KMS-11 (cell line): ENCODE measurements at regions not wholly inside any gene's neighbourhood (a gene's known extent, or its start where the extent isn't known, plus 50 kb on each side); places are given as distances from the start of the nearest gene placed in this dataset.

ENCODE experiments used
- H2AFZ ChIP-seq: fragments of 200-600 bp; sonication (generic); 2 replicates; pipeline ENCODE4 v1.6.1; 2016; ENCODE audit warnings: antibody characterized with exemption, mixed run types, low read depth
- H3K27ac ChIP-seq: fragments of 200-600 bp; sonication (generic); 2 replicates; pipeline ENCODE4 v1.6.1; 2016; ENCODE audit warnings: mild to moderate bottlenecking, mixed run types
- H3K27me3 ChIP-seq: fragments of 200-600 bp; sonication (generic); 2 replicates; pipeline ENCODE4 v1.6.1; 2017; ENCODE audit warnings: mild to moderate bottlenecking, low read depth, mixed run types, moderate library complexity; ENCODE audit not compliant: insufficient read depth
- H3K36me3 ChIP-seq: fragments of 200-600 bp; sonication (generic); 2 replicates; pipeline ENCODE4 v1.6.1; 2017; ENCODE audit warnings: mild to moderate bottlenecking, mixed run types; ENCODE audit not compliant: insufficient read depth
- H3K4me1 ChIP-seq: fragments of 200-600 bp; sonication (generic); 2 replicates; pipeline ENCODE4 v1.6.1; 2016; ENCODE audit warnings: mild to moderate bottlenecking, low read depth, mixed run types; ENCODE audit not compliant: poor library complexity, severe bottlenecking
- H3K4me2 ChIP-seq: fragments of 200-600 bp; sonication (generic); 2 replicates; pipeline ENCODE4 v1.7.0; 2016; ENCODE audit warnings: mild to moderate bottlenecking, mixed run types
- H3K4me3 ChIP-seq: fragments of 200-600 bp; sonication (generic); IDR thresholded peaks from 2 replicates; pipeline ENCODE4 v1.6.1; 2017; ENCODE audit warnings: low read depth, low read length, mixed read lengths; ENCODE audit not compliant: insufficient read depth
- H3K79me2 ChIP-seq: fragments of 200-600 bp; sonication (generic); 2 replicates; pipeline ENCODE4 v1.6.1; 2016; ENCODE audit warnings: low read depth, mixed run types; ENCODE audit not compliant: insufficient read depth
- H3K9ac ChIP-seq: fragments of 200-600 bp; sonication (generic); 2 replicates; pipeline ENCODE4 v1.6.1; 2016; ENCODE audit warnings: mild to moderate bottlenecking, mixed run types
- H4K20me1 ChIP-seq: fragments of 200-600 bp; sonication (generic); 2 replicates; pipeline ENCODE4 v1.6.1; 2016; ENCODE audit warnings: mild to moderate bottlenecking, mixed run types; ENCODE audit not compliant: insufficient read depth
- CTCF ChIP-seq: fragments of 200-600 bp; sonication (generic); conservative IDR thresholded peaks from 2 replicates; pipeline ENCODE4 v1.6.1; 2017; ENCODE audit warnings: low read depth, mild to moderate bottlenecking, antibody characterized with exemption, low read length, moderate library complexity, mixed read lengths

GRCh38 chr18:47383729-47384128, 132.3 kb upstream of the SKOR2 start:
- Histone ChIP-seq H3K79me2 (no peaks in the 10 kb centered on the region), H3K27me3 (no peaks in the 10 kb centered on the region), H3K36me3 (no peaks in the 10 kb centered on the region), H3K4me2 (no peak overlapping the region), H3K27ac (no peak overlapping the region), H4K20me1 (no peaks in the 10 kb centered on the region), H3K4me1 (no peaks in the 10 kb centered on the region), H3K4me3 (no peak overlapping the region), H2AFZ (no peak overlapping the region), H3K9ac (no peak overlapping the region)
- no peak for TF ChIP-seq CTCF

- TF ChIP-seq CTCF = no peak
- no peaks in the 10 kb centered on the region for H3K36me3 ChIP-seq
- no peaks in the 10 kb centered on the region for H3K79me2 ChIP-seq
Observed at GRCh38 chr18:47381975-47382570, 130.6 kb upstream of the SKOR2 start.

GRCh38 chr18:47380153-47380552, 128.7 kb upstream of the SKOR2 start:
- no peaks in the 10 kb centered on the region for H3K79me2 ChIP-seq
- H3K27ac ChIP-seq = no peak overlapping the region
- H3K4me1 ChIP-seq = no peaks in the 10 kb centered on the region
- no peak overlapping the region for H3K4me2 ChIP-seq
- no peaks in the 10 kb centered on the region for H3K36me3 ChIP-seq
- no peak overlapping the region for H3K9ac ChIP-seq
- no peak overlapping the region for H2AFZ ChIP-seq
- H3K4me3 ChIP-seq = no peak overlapping the region
- H3K27me3 ChIP-seq = no peaks in the 10 kb centered on the region
- TF ChIP-seq CTCF = no peak
- no peaks in the 10 kb centered on the region for H4K20me1 ChIP-seq

More at GRCh38 chr18:47381975-47382570, 130.6 kb upstream of the SKOR2 start:
- H3K4me2 ChIP-seq = no peak overlapping the region
- no peaks in the 10 kb centered on the region for H3K27me3 ChIP-seq
- no peak overlapping the region for H3K9ac ChIP-seq
- no peaks in the 10 kb centered on the region for H3K4me1 ChIP-seq
- H3K4me3 ChIP-seq = no peak overlapping the region
- no peak overlapping the region for H2AFZ ChIP-seq
- no peaks in the 10 kb centered on the region for H4K20me1 ChIP-seq
- no peak overlapping the region for H3K27ac ChIP-seq

- Histone ChIP-seq H4K20me1 (no peaks in the 10 kb centered on the region), H3K27ac (no peak overlapping the region), H3K79me2 (no peaks in the 10 kb centered on the region), H3K4me3 (no peak overlapping the region), H3K4me1 (no peaks in the 10 kb centered on the region), H3K36me3 (no peaks in the 10 kb centered on the region), H3K27me3 (no peaks in the 10 kb centered on the region), H3K9ac (no peak overlapping the region), H3K4me2 (no peak overlapping the region), H2AFZ (no peak overlapping the region)
- no peak for TF ChIP-seq CTCF
Observed at GRCh38 chr18:47373465-47373864, 122.0 kb upstream of the SKOR2 start.
